Testis (tissue), 2 donors: ENCODE measurements at regions not wholly inside any gene's neighbourhood (a gene's known extent, or its start where the extent isn't known, plus 50 kb on each side); places are given as distances from the start of the nearest gene placed in this dataset.

Experiments
- POLR2A ChIP-seq: fragments of 450-650 bp; IDR thresholded peaks from one replicate; pipeline ENCODE4 v1.6.1; 2017; ENCODE audit warnings: antibody characterized with exemption, mild to moderate bottlenecking, moderate library complexity
- TF ChIP-seq, protein P1 (sequence below), 3 experiments: fragments of 450-650 bp in 2 of 3; fragments of 200-600 bp in 1 of 3; sonication (generic) in 1 of 3; IDR thresholded peaks; one replicate each; pipeline ENCODE4 v1.5.1; 2016 to 2019; ENCODE audit warnings: antibody characterized with exemption in 3 of 3, mild to moderate bottlenecking in 2 of 3, moderate library complexity in 1 of 3

DNA sequence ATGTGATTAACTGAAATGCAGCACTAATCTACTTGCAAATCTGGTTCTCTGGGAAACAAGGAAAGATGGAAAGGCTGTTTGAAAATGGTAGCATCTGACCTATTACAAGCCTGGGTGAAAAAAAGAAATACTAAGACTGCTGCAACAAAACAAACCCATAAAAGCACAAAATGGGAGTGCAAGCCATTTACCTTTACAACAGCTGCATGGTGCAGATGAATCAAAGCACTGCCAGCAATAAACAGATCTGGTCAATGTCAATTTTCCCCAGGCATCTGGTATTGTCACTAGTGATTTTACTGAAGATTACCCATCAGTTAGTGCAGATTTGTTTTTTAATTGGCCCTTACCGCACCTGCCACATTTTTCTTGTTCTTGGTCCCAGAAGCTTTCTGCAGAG, 1341.7 kb downstream of the PLA2G4A start:
- TF ChIP-seq, protein P1, sequence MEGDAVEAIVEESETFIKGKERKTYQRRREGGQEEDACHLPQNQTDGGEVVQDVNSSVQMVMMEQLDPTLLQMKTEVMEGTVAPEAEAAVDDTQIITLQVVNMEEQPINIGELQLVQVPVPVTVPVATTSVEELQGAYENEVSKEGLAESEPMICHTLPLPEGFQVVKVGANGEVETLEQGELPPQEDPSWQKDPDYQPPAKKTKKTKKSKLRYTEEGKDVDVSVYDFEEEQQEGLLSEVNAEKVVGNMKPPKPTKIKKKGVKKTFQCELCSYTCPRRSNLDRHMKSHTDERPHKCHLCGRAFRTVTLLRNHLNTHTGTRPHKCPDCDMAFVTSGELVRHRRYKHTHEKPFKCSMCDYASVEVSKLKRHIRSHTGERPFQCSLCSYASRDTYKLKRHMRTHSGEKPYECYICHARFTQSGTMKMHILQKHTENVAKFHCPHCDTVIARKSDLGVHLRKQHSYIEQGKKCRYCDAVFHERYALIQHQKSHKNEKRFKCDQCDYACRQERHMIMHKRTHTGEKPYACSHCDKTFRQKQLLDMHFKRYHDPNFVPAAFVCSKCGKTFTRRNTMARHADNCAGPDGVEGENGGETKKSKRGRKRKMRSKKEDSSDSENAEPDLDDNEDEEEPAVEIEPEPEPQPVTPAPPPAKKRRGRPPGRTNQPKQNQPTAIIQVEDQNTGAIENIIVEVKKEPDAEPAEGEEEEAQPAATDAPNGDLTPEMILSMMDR (IDR thresholded peaks at IDR 0.05) = no peak
- no peak for TF ChIP-seq POLR2A
